Mucosa of gallbladder (tissue), 1 donor: ENCODE measurements at regions not wholly inside any gene's neighbourhood (a gene's known extent, or its start where the extent isn't known, plus 50 kb on each side); places are given as distances from the start of the nearest gene placed in this dataset.
A peak's percentile ranks its signal among the peaks of the same experiment; 100 is the strongest.

Experiments used
- DNase-seq: peaks from one replicate; pipeline ENCODE4 v3.0.0-alpha.2; 2020; ENCODE audit warnings: low spot score
- donor health status: DM: no; HTN: no; CAD: no.

DNA sequence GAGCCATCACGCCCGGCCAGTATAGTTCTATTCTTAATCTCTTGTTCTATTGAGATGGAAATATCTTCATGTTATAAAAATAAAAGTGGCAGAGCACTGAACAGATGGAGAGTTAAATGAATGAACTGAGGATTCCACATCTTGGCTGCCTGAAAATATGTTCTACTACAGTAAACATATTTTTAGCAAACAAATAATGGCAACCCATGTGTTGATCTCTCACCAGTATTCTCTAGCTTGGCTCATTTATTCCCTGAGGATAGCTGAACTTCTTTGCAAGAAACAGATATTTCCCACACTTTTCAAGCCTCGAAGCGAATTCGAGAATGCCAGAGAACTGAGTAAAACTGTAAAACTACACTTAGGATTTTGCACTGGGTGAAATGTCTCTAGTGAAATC lies 58.9 kb downstream of the DIRAS3 start:
- DNase-seq: no peak

DNA sequence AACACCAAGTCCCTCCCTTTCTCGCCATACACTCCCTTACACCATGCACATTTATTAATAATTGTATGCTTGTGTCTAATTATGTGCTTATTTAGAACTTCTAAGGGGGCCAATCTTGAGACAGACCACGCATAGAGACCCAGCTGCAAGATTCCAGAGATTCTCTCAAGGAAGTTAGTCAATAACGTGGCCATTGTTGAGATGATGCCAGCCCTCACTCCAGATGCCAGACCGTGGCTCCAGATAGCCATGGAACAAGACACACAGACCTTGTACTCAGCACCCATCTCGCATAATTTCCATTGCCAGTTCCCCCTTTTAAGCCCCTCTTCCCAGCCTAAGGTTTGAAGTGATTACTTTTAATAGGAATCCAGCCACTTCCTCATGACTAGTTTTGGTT lies 62.4 kb downstream of the DIRAS3 start:
- no peak for DNase-seq

- DNase-seq: no peak
Observed at GRCh38 chr1:67987046-67987799, 63.2 kb downstream of the DIRAS3 start.

DNA sequence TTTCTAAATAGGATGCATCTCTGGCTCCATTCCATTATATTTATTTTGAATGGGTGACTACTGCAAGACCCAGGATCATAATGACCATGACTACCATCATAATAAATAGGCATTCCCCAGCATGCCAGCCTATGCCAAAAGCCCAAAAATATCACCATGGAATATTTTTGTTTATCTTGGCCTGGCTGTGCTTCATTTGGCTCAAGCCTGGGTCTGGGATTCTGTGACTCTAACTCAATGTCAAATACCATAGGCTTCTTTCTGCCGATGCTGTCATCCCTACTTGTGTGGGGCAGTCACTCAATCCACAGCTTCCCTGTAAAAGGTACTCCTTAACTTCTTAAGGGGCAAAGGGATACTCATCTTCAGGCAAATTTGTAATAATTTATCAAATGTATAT lies 66.6 kb downstream of the DIRAS3 start:
- no peak for DNase-seq

- DNase-seq: no peak
Observed at GRCh38 chr1:67980028-67980427, 70.4 kb downstream of the DIRAS3 start.

- DNase-seq: no peak
Observed at GRCh38 chr1:67979532-67979931, 70.9 kb downstream of the DIRAS3 start.

DNA sequence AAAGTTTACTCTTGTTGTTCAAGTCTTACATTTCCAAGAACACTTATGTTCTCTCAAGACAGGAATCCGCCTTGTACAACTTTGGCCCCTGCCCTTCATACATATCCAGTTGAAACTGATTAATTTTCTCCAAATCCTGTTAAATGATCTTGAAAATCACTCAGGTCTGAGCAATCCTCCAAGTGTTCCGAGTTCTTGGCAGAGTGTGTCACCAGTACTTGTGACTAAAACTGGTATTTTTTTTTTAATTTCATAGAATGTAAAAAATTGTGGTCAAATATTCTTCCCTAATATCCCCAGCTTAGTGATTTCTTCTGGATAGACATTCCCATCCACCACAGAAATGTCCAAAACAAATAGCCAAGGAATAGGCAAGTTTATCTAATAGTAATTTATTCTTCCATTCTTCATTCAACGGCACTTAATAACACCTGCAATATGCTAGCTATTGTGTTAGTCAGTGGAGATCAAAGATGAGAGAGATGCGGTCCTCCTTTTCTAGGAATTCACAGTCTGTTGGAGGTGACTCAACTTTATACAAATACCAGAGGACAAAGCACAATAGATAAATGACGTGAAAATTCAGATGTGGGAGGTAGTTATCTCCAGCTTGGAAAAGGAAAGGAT lies 71.4 kb downstream of the DIRAS3 start:
- no peak for DNase-seq

GRCh38 chr1:67977756-67978155 lies 72.7 kb downstream of the DIRAS3 start:
- no peak for DNase-seq

DNA sequence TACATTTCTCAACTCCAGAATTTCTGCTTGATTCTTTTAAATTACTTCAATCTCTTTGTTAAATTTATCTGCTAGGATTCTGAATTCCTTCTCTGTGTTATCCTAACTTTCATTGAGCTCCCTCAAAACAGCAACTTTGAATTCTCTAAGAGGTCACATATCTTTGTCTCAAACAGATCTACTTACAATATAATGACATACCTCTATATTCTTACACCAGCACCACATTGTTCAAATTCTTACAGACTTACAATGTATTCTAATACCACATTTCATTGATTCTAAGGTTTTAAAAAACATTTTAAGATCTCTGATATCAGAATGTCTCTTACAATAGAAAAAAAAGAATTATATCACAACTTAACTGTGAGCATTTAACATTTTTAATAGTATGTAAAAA lies 77.4 kb downstream of the DIRAS3 start:
- no peak for DNase-seq

DNA sequence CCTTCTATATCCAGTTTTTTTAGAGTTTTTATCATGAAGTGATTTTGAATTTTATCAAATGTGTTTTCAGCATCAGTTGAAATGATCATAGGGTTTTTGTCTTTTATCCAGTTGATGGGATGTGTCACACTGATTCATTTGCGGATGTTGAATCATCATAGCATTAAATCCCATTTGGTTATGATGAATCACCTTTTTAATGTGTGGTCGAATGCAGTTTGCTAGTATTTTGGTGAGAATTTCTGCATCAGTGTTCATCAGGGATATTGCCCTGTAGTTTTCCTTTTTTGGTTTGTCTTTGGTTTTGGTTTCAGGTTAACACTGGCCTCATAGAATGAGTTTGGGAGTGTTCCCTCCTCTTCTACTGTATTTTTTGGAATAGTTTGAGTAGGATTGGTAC lies 80.3 kb downstream of the DIRAS3 start:
- DNase-seq: no peak

GRCh38 chr1:67969446-67969845 lies 81.0 kb downstream of the DIRAS3 start:
- DNase-seq: no peak

DNA sequence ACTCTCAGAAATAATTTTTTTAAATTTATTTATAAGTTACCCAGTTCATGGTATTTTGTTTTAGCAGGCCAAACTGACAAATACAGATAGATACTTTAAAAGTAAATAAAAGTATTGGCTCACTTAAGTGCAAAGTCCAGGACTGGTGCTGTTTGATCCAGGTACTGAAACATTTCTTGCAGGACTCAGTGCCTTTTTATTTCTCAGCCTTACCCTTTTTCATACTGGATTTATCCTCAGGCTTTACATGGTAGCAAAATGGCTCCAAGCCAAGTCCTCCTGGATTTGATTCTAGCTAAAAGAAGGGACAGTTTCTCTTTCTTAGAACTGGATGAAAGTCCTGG lies 83.8 kb downstream of the DIRAS3 start:
- no peak for DNase-seq

DNA sequence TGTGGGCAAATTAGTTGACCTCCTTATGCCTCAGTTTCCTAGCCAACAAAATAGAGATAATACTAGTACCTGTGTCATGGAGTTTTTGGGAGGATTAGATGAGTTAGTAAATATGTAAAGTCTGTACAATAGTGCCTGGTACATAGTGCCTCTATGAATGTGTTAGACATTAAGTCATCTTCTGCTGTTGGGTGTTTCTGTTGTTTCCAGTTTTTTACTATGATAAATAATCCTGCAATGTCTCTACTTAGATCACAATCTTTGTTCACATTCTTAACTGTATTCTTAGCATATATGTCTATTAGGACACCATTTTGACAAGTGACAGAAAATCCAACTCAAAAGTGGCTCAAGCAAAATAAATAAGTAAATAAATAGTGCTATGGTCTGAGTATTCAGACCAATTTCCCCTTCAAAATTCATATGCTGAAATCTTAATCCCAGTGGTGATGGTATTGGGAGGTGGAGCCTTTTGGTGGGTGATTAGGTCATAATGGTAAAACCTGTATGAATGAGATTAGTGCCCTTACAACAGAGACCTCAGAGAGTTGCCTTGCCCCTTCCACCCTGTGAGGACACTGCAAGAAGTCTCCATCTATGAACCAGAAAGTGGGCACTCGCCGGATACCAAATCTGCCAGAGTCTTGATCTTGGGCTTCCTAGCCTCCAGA lies 84.3 kb downstream of the DIRAS3 start:
- DNase-seq: no peak

DNA sequence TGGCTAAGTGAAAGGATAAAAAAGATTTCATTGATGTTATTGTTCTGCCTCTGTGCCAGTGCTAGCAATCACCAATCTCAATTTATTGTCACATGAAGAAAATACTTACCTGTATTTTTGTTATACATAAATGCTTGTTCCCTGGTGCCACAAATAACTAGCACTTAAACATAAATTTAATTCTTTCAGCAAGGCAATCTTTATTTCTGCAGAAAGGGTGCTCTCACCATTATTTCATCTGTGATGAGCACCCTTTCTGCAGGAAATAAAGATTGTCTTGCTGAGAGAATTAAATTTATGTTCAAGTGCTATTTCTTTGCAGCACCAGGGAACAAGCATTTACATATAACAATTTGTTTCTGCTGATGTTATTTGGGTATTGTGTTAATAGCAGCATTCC lies 87.2 kb downstream of the DIRAS3 start:
- DNase-seq: no peak

DNA sequence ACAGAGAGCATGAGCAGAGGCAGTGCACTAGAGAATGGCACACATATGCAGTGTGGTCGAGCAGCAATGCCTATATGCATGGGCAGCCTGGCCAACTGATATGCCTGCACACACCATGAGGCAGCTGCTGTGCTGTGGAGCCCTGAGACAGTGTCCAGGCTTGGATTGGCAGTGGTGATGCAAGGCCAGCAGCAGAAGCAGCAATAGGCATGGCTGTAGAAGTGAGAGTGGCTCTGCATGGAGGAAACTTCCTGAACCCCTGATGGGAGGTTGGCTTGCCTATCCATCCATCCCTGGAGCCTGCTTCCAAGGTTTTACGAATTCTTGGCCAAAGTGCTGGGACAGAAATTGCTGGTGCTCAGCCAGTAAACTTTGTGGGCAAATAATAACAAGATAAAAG lies 89.7 kb downstream of the DIRAS3 start:
- no peak for DNase-seq

GRCh38 chr1:67958472-67958871 lies 92.0 kb downstream of the DIRAS3 start:
- DNase-seq: no peak

- peak; percentile 40 for DNase-seq
Observed at GRCh38 chr1:67957066-67957465, 93.4 kb downstream of the DIRAS3 start.

DNA sequence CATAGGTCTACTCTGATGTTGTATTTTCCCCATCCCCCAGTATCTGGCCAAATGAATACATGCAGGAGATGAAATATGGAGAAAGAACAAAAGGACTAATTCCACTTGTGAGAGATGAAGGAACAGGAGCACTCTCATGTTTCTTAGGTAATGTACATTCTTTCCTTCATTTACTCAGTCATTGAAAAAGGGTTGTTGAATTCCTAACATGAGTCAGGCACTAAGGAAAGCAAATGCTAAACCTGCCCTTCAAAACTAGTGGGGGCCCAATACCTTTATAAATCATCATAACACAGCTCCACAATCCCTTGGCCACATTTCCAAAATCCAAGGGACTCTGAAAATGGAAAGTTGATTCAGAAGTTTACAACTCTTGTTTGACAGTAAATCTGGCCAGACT lies 94.3 kb downstream of the DIRAS3 start:
- DNase-seq: no peak

DNA sequence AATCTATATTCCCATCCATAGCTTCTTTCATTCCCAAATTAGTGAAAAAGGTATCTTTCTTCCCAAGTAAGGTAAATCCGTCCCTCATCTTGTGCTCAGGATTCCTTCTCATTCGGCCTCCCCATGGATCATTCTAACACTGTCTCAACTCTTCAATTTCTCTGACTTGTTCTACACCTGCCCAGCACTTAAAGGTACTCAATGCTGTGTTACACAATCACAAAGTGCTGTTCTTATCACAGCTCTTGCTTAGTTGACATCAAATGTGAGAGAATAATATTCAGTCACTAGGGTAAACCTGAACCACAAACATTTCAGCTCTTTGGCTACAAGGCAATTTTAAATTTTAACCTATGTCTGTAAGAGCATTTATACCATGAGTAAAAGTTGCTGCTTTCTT lies 94.8 kb downstream of the DIRAS3 start:
- no peak for DNase-seq

GRCh38 chr1:67953301-67953700 lies 97.1 kb downstream of the DIRAS3 start:
- no peak for DNase-seq

- DNase-seq: no peak
Observed at GRCh38 chr1:67952071-67952470, 98.4 kb downstream of the DIRAS3 start.

DNA sequence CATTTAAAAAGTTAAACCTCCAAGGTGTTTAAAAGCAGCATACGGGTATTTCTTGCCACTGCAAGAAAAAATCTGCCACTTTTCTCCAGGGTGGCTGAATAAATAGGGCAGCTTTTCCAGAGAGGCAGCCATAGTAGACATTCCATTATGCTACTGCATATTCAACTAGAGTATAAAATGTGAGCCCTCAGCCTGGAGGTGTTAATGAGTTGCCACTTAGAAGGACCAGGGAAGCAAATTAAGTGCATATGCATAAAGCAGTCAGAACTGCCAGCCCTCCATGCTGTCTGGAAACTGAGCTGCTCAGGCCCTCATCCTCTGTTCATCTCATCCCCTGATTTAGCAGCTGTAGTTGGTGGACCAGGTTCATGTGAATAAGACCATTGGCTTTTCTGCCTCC lies 99.4 kb downstream of the DIRAS3 start:
- no peak for DNase-seq
